Endothelial cell of umbilical vein (primary cell): ENCODE measurements at regions not wholly inside any gene's neighbourhood (a gene's known extent, or its start where the extent isn't known, plus 50 kb on each side); places are given as distances from the start of the nearest gene placed in this dataset.

Source experiments
- BruUV-seq: library from RNA; stranded (reverse); fragments of 400-500 nt; replicated peaks from 2 replicates; lab custom pipeline; 2021; lab: Mats Ljungman, UMichigan
- CTCF ChIA-PET: fragments of 300-600, 350-600 bp; sonication (Branson Sonifier 250); formaldehyde crosslinking; loops from one replicate; lab custom pipeline; 2021; ENCODE audit warnings: antibody characterized with exemption, inconsistent platforms; lab: Charles Lee
- POLR2A ChIA-PET: fragments of 300-600, 350-600 bp; sonication (Branson Sonifier 250); formaldehyde crosslinking; loops from one replicate; lab custom pipeline; 2021; ENCODE audit warnings: antibody characterized with exemption, inconsistent platforms; lab: Charles Lee
- DNase-seq: peaks from one replicate; pipeline ENCODE4 v3.0.0-alpha.2; 2011; ENCODE audit warnings: low read depth, low spot score
- FAIRE-seq: peaks from 2 replicates; lab custom pipeline; 2011; peaks lifted over from hg19 to GRCh38; lab: Jason Lieb, UNC
- H2AFZ ChIP-seq: 2 replicates; pipeline ENCODE4 v1.6.0; 2012; ENCODE audit warnings: low read depth, low read length, control low read depth, inconsistent platforms
- H3K27ac ChIP-seq: 2 replicates; pipeline ENCODE4 v1.5.1; 2011; ENCODE audit warnings: low read depth, mild to moderate bottlenecking, control low read depth, low read length, moderate library complexity; ENCODE audit not compliant: insufficient read depth
- H3K27me3 ChIP-seq, 2 experiments: 2 replicates each; pipeline versions ENCODE4 v1.6.0 to v1.6.1; 2011; ENCODE audit warnings: low read length in 2 of 2, mixed read lengths in 1 of 2; ENCODE audit not compliant: control insufficient read depth in 2 of 2, insufficient read depth in 2 of 2
- H3K36me3 ChIP-seq, 2 experiments: 2 replicates in 1 of 2; 3 replicates in 1 of 2; pipeline ENCODE4 v1.5.1; 2011; ENCODE audit warnings: low read length in 2 of 2, mild to moderate bottlenecking in 1 of 2, moderate library complexity in 1 of 2; ENCODE audit not compliant: control insufficient read depth in 2 of 2, insufficient read depth in 2 of 2; ENCODE audit errors: extremely low read depth in 1 of 2
- H3K4me1 ChIP-seq: 3 replicates; pipeline ENCODE4 v1.5.1; 2011; ENCODE audit warnings: mild to moderate bottlenecking, low read length; ENCODE audit not compliant: control insufficient read depth, insufficient read depth; ENCODE audit errors: extremely low read depth
- H3K4me2 ChIP-seq: 2 replicates; pipeline ENCODE4 v1.6.1; 2011; ENCODE audit warnings: low read length, control low read depth, mixed read lengths; ENCODE audit not compliant: insufficient read depth
- H3K4me3 ChIP-seq, 3 experiments: fragments of 200-600 bp in 1 of 3; sonication (generic), shearing (Covaris generic) in 1 of 3; replicated peaks in 1 of 3; 2 replicates each; pipeline ENCODE4 v1.5.1; 2011 to 2016; ENCODE audit warnings: control low read depth in 3 of 3, low read length in 3 of 3, mild to moderate bottlenecking in 2 of 3, inconsistent platforms in 1 of 3, low read depth in 1 of 3, moderate library complexity in 1 of 3; ENCODE audit not compliant: insufficient read depth in 1 of 3
- H3K79me2 ChIP-seq: 2 replicates; pipeline ENCODE4 v1.6.0; 2012; ENCODE audit warnings: low read length, inconsistent platforms; ENCODE audit not compliant: control insufficient read depth, insufficient read depth
- H3K9ac ChIP-seq: replicated peaks from 2 replicates; pipeline ENCODE3; 2011; ENCODE audit warnings: low read length, control low read depth; ENCODE audit not compliant: insufficient read depth; ENCODE audit errors: extremely low read depth
- H3K9me1 ChIP-seq: replicated peaks from 3 replicates; pipeline ENCODE4 v1.6.0; 2011; ENCODE audit warnings: mild to moderate bottlenecking, low read length; ENCODE audit not compliant: control insufficient read depth, insufficient read depth; ENCODE audit errors: extremely low read depth
- H3K9me3 ChIP-seq: replicated peaks from 2 replicates; pipeline ENCODE4 v1.5.1; 2012; ENCODE audit warnings: low read length, inconsistent platforms; ENCODE audit not compliant: control insufficient read depth, insufficient read depth
- H4K20me1 ChIP-seq: replicated peaks from 2 replicates; pipeline ENCODE3; 2011; ENCODE audit warnings: mild to moderate bottlenecking, low read length; ENCODE audit not compliant: control insufficient read depth, insufficient read depth; ENCODE audit errors: extremely low read depth
- CTCF ChIP-seq, 2 donors: IDR thresholded peaks; 1 replicate in 1 of 2; 2 replicates in 1 of 2; pipeline ENCODE4 v1.5.1; 2011; ENCODE audit warnings: low read length in 2 of 2, mild to moderate bottlenecking in 2 of 2, moderate library complexity in 2 of 2, control low read depth in 1 of 2, inconsistent platforms in 1 of 2, low read depth in 1 of 2; ENCODE audit not compliant: insufficient read depth in 1 of 2; ENCODE audit errors: extremely low read depth in 1 of 2
- EZH2 ChIP-seq: IDR thresholded peaks from 2 replicates; pipeline ENCODE4 v1.6.1; 2012; ENCODE audit warnings: borderline replicate concordance, low read depth, mild to moderate bottlenecking, moderate library complexity, low read length, inconsistent platforms; ENCODE audit not compliant: severe bottlenecking
- FOS ChIP-seq: IDR thresholded peaks from 2 replicates; pipeline ENCODE4 v1.6.1; 2011; ENCODE audit warnings: mild to moderate bottlenecking, low read length, moderate library complexity, borderline replicate concordance; ENCODE audit not compliant: insufficient read depth
- GATA2 ChIP-seq: IDR thresholded peaks from 2 replicates; pipeline ENCODE4 v1.7.0; 2011; ENCODE audit warnings: low read depth, mild to moderate bottlenecking, moderate library complexity, mixed read lengths, low read length; ENCODE audit not compliant: insufficient read length, insufficient read depth
- JUN ChIP-seq: IDR thresholded peaks from 2 replicates; pipeline ENCODE4 v1.6.1; 2011; ENCODE audit warnings: borderline replicate concordance, low read depth; ENCODE audit not compliant: insufficient read length, insufficient read depth
- MYC ChIP-seq: IDR thresholded peaks from one replicate; pipeline ENCODE4 v1.6.1; 2011; ENCODE audit warnings: mild to moderate bottlenecking, low read depth, low read length
- POLR2A ChIP-seq: IDR thresholded peaks from 2 replicates; pipeline ENCODE4 v1.6.1; 2012; ENCODE audit warnings: low read depth, mild to moderate bottlenecking, control low read depth, low read length
- POLR2AphosphoS5 ChIP-seq: IDR thresholded peaks from 2 replicates; pipeline ENCODE4 v1.6.1; 2012; ENCODE audit warnings: low read depth, mild to moderate bottlenecking, control low read depth, low read length, moderate library complexity; ENCODE audit not compliant: insufficient read depth
- dilution Hi-C: fragments of 300-500 bp; cut with MboI; formaldehyde crosslinking; loops from one replicate; pipeline ENCODE4 v1.15.0; 2019; ENCODE audit warnings: low sequenced_read_pairs; ENCODE audit not compliant: extremely low pct_ligation_motif_present
- intact Hi-C: fragments of 100-400 bp; cut with micrococcal nuclease; formaldehyde crosslinking; loops from one replicate; pipeline ENCODE4 v1.10.0; 2022
- TF ChIP-seq, protein P1 (sequence below): IDR thresholded peaks from 2 replicates; pipeline ENCODE4 v1.6.1; 2011; ENCODE audit not compliant: insufficient read depth, insufficient read length

GRCh38 chr1:67589519-67590233 lies 95.3 kb upstream of the GADD45A start:
- BruUV-seq = TSS peak; percentile 57
- Histone ChIP-seq H3K9me1 (no peaks in the 10 kb centered on the region), H3K27me3 (no peaks in the 10 kb centered on the region), H3K4me2 (no peak overlapping the region), H4K20me1 (no peaks in the 10 kb centered on the region), H2AFZ (no peak overlapping the region), H3K4me1 (peaks cover 3% of the 10 kb centered on the region), H3K9ac (no peak overlapping the region), H3K36me3 (no peaks in the 10 kb centered on the region), H3K9me3 (no peaks in the 10 kb centered on the region), H3K79me2 (no peaks in the 10 kb centered on the region), H3K27ac (peak overlapping the region; percentile 38), H3K4me3 (no peak overlapping the region)
- no peak for FAIRE-seq
- TF ChIP-seq POLR2AphosphoS5 (no peak), EZH2 (no peak), FOS (no peak), MYC (no peak), JUN (no peak), CTCF (IDR thresholded peaks at IDR 0.05; ENCODE audit: extremely low read depth in 1 of 2, insufficient read depth in 1 of 2, low read depth in 1 of 2, low read length in 2 of 2) (no peak), POLR2A (no peak), GATA2 (no peak)
- TF ChIP-seq, protein P1, sequence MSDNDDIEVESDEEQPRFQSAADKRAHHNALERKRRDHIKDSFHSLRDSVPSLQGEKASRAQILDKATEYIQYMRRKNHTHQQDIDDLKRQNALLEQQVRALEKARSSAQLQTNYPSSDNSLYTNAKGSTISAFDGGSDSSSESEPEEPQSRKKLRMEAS = no peak
- dilution Hi-C loops = no loop called here
- DNase-seq = peak; percentile 10
- CTCF ChIA-PET = no interaction called here
- intact Hi-C loops = loop anchor here (1.0 to 2.0 kb wide), 5 partner anchors 29 to 96 kb away; partner anchors contain the start of gene GADD45A
- POLR2A ChIA-PET = no interaction called here
